ENCODE measurements at regions not wholly inside any gene's neighbourhood (a gene's known extent, or its start where the extent isn't known, plus 50 kb on each side); places are given as distances from the start of the nearest gene placed in this dataset.

GRCh38 chr2:111668274-111668616 lies 215.7 kb downstream of the ANAPC1 start:
- TF ChIP-seq, protein P1, sequence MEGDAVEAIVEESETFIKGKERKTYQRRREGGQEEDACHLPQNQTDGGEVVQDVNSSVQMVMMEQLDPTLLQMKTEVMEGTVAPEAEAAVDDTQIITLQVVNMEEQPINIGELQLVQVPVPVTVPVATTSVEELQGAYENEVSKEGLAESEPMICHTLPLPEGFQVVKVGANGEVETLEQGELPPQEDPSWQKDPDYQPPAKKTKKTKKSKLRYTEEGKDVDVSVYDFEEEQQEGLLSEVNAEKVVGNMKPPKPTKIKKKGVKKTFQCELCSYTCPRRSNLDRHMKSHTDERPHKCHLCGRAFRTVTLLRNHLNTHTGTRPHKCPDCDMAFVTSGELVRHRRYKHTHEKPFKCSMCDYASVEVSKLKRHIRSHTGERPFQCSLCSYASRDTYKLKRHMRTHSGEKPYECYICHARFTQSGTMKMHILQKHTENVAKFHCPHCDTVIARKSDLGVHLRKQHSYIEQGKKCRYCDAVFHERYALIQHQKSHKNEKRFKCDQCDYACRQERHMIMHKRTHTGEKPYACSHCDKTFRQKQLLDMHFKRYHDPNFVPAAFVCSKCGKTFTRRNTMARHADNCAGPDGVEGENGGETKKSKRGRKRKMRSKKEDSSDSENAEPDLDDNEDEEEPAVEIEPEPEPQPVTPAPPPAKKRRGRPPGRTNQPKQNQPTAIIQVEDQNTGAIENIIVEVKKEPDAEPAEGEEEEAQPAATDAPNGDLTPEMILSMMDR (IDR thresholded peaks at IDR 0.05): no peak
- TF ChIP-seq EZH2 (IDR thresholded peaks at IDR 0.05): no peak

Data from neural progenitor cell (in vitro differentiated cells).